ENCODE measurements at regions not wholly inside any gene's neighbourhood (a gene's known extent, or its start where the extent isn't known, plus 50 kb on each side); places are given as distances from the start of the nearest gene placed in this dataset. TPM values are rescaled to one million over a fixed set of nuclear protein-coding genes. Genes with fewer than 3 reads are reported as not detected.

- DNase-seq (ENCODE audit: low spot score) = no peak
These were observed 56.2 kb upstream of the TGFBR2 start for GRCh38 chr3:30550246-30550645.

GRCh38 chr3:30551266-30551665 lies 55.1 kb upstream of the TGFBR2 start:
- DNase-seq (ENCODE audit: low spot score) = no peak

- no peak for DNase-seq (ENCODE audit: low spot score)
These were observed 54.5 kb upstream of the TGFBR2 start for GRCh38 chr3:30551927-30552326.

GRCh38 chr3:30553641-30554316 lies 52.6 kb upstream of the TGFBR2 start:
- no peak for DNase-seq (ENCODE audit: low spot score)

GRCh38 chr3:30554317-30554690 lies 52.1 kb upstream of the TGFBR2 start:
- no peak for DNase-seq (ENCODE audit: low spot score)

GRCh38 chr3:30555968-30556367 lies 50.4 kb upstream of the TGFBR2 start:
- no peak for DNase-seq (ENCODE audit: low spot score)

Small RNA genes in the stretch of these regions (small RNA-seq; reads per million reads assigned to genes)
- not detected for gene RF01848

Measured in HT-29 (cell line).